Karpas-422 (cell line): ENCODE measurements at regions not wholly inside any gene's neighbourhood (a gene's known extent, or its start where the extent isn't known, plus 50 kb on each side); places are given as distances from the start of the nearest gene placed in this dataset.

ENCODE experiments used
- DNase-seq: peaks from one replicate; pipeline ENCODE4 v3.0.0-alpha.2; 2015
- H2AFZ ChIP-seq: fragments of 200-600 bp; sonication (generic); 2 replicates; pipeline ENCODE4 v1.6.1; 2014; ENCODE audit warnings: antibody characterized with exemption, low read length, mixed read lengths
- H3K27ac ChIP-seq: fragments of 200-600 bp; sonication (generic); 2 replicates; pipeline ENCODE4 v1.5.1; 2014; ENCODE audit warnings: mild to moderate bottlenecking, low read length, moderate library complexity
- H3K27me3 ChIP-seq: fragments of 200-600 bp; sonication (generic); 2 replicates; pipeline ENCODE4 v1.6.1; 2014; ENCODE audit warnings: low read length, mixed read lengths
- H3K36me3 ChIP-seq: fragments of 200-600 bp; sonication (generic); 2 replicates; pipeline ENCODE4 v1.6.1; 2014; ENCODE audit warnings: low read length, mixed read lengths; ENCODE audit not compliant: insufficient read depth
- H3K4me1 ChIP-seq: fragments of 200-600 bp; sonication (generic); 2 replicates; pipeline ENCODE4 v1.6.1; 2014; ENCODE audit warnings: mild to moderate bottlenecking, low read length, mixed read lengths
- H3K4me2 ChIP-seq: fragments of 200-600 bp; sonication (generic); 2 replicates; pipeline ENCODE4 v1.6.1; 2014; ENCODE audit warnings: low read length, low read depth, mild to moderate bottlenecking; ENCODE audit not compliant: poor library complexity, severe bottlenecking
- H3K4me3 ChIP-seq: fragments of 200-600 bp; sonication (generic); 2 replicates; pipeline ENCODE4 v1.5.1; 2014; ENCODE audit warnings: mild to moderate bottlenecking, antibody characterized with exemption, low read length, mixed read lengths
- H3K79me2 ChIP-seq: fragments of 200-600 bp; sonication (generic); 2 replicates; pipeline ENCODE4 v1.6.1; 2014; ENCODE audit warnings: mild to moderate bottlenecking, low read length, mixed read lengths
- H3K9ac ChIP-seq: fragments of 200-600 bp; sonication (generic); 2 replicates; pipeline ENCODE4 v1.6.0; 2014; ENCODE audit warnings: low read length
- H3K9me2 ChIP-seq: fragments of 200-600 bp; sonication (generic), shearing (Covaris generic); replicated peaks from 2 replicates; pipeline ENCODE4 v1.6.0; 2014; ENCODE audit warnings: mild to moderate bottlenecking, low read length, moderate library complexity; ENCODE audit not compliant: insufficient read depth
- H3K9me3 ChIP-seq: fragments of 300-700, 200-600 bp; sonication (generic); 2 replicates; pipeline ENCODE4 v1.6.1; 2014; ENCODE audit warnings: low read length, mixed read lengths
- H4K20me1 ChIP-seq: fragments of 200-600 bp; sonication (generic); 2 replicates; pipeline ENCODE4 v1.6.1; 2014; ENCODE audit warnings: mild to moderate bottlenecking, antibody characterized with exemption, low read length, low read depth; ENCODE audit not compliant: insufficient read depth

GRCh38 chr21:16307256-16307655, 577.5 kb downstream of the USP25 start:
- Histone ChIP-seq H3K27ac (no peak overlapping the region), H3K4me2 (no peak overlapping the region), H3K27me3 (no peaks in the 10 kb centered on the region), H3K36me3 (no peaks in the 10 kb centered on the region), H3K4me1 (no peaks in the 10 kb centered on the region), H4K20me1 (no peaks in the 10 kb centered on the region), H3K79me2 (no peaks in the 10 kb centered on the region), H3K9me3 (no peaks in the 10 kb centered on the region), H3K9me2 (no peaks in the 10 kb centered on the region), H2AFZ (no peak overlapping the region), H3K4me3 (no peak overlapping the region), H3K9ac (no peak overlapping the region)
- DNase-seq = no peak

- no peak overlapping the region for H3K27ac ChIP-seq
- H2AFZ ChIP-seq = no peak overlapping the region
- no peaks in the 10 kb centered on the region for H3K9me3 ChIP-seq
- H3K9ac ChIP-seq = no peak overlapping the region
- H4K20me1 ChIP-seq = no peaks in the 10 kb centered on the region
- H3K4me2 ChIP-seq = no peak overlapping the region
- no peaks in the 10 kb centered on the region for H3K36me3 ChIP-seq
- H3K79me2 ChIP-seq = no peaks in the 10 kb centered on the region
- no peaks in the 10 kb centered on the region for H3K9me2 ChIP-seq
- no peaks in the 10 kb centered on the region for H3K4me1 ChIP-seq
- no peak overlapping the region for H3K4me3 ChIP-seq
- no peaks in the 10 kb centered on the region for H3K27me3 ChIP-seq
- no peak for DNase-seq
Measured at GRCh38 chr21:16308269-16308668, 578.5 kb downstream of the USP25 start.

GRCh38 chr21:16309250-16309971, 579.6 kb downstream of the USP25 start:
- H3K4me1 ChIP-seq = no peaks in the 10 kb centered on the region

GRCh38 chr21:16310176-16310575, 580.4 kb downstream of the USP25 start:
- H2AFZ ChIP-seq = no peak overlapping the region
- H3K27ac ChIP-seq = no peak overlapping the region
- no peak overlapping the region for H3K9ac ChIP-seq
- no peaks in the 10 kb centered on the region for H3K79me2 ChIP-seq
- H3K9me2 ChIP-seq = no peaks in the 10 kb centered on the region
- H4K20me1 ChIP-seq = no peaks in the 10 kb centered on the region
- no peaks in the 10 kb centered on the region for H3K9me3 ChIP-seq
- H3K36me3 ChIP-seq = no peaks in the 10 kb centered on the region
- H3K4me3 ChIP-seq = no peak overlapping the region
- no peak overlapping the region for H3K4me2 ChIP-seq
- H3K27me3 ChIP-seq = no peaks in the 10 kb centered on the region
- no peaks in the 10 kb centered on the region for H3K4me1 ChIP-seq
- no peak for DNase-seq

More at GRCh38 chr21:16309250-16309971, 579.6 kb downstream of the USP25 start:
- Histone ChIP-seq H3K27me3 (no peaks in the 10 kb centered on the region), H3K9ac (no peak overlapping the region), H2AFZ (no peak overlapping the region), H3K4me3 (no peak overlapping the region), H3K4me2 (no peak overlapping the region), H3K9me3 (no peaks in the 10 kb centered on the region), H4K20me1 (no peaks in the 10 kb centered on the region), H3K9me2 (no peaks in the 10 kb centered on the region), H3K36me3 (no peaks in the 10 kb centered on the region), H3K79me2 (no peaks in the 10 kb centered on the region), H3K27ac (no peak overlapping the region)
- DNase-seq = no peak

GRCh38 chr21:16311229-16311628, 581.4 kb downstream of the USP25 start:
- Histone ChIP-seq H3K9me3 (no peaks in the 10 kb centered on the region), H3K4me1 (no peaks in the 10 kb centered on the region), H2AFZ (no peak overlapping the region), H3K79me2 (no peaks in the 10 kb centered on the region), H3K9ac (no peak overlapping the region), H3K36me3 (no peaks in the 10 kb centered on the region), H3K9me2 (no peaks in the 10 kb centered on the region), H3K4me2 (no peak overlapping the region), H4K20me1 (no peaks in the 10 kb centered on the region), H3K4me3 (no peak overlapping the region), H3K27me3 (no peaks in the 10 kb centered on the region), H3K27ac (no peak overlapping the region)
- DNase-seq = no peak

GRCh38 chr21:16312321-16312720, 582.5 kb downstream of the USP25 start:
- Histone ChIP-seq H3K27ac (no peak overlapping the region), H3K79me2 (no peaks in the 10 kb centered on the region), H3K36me3 (no peaks in the 10 kb centered on the region), H3K4me2 (no peak overlapping the region), H3K27me3 (no peaks in the 10 kb centered on the region), H3K9me3 (no peaks in the 10 kb centered on the region), H3K9ac (no peak overlapping the region), H3K4me1 (no peaks in the 10 kb centered on the region), H3K4me3 (no peak overlapping the region), H2AFZ (no peak overlapping the region), H4K20me1 (no peaks in the 10 kb centered on the region), H3K9me2 (no peaks in the 10 kb centered on the region)
- no peak for DNase-seq

GRCh38 chr21:16315223-16315622, 585.4 kb downstream of the USP25 start:
- Histone ChIP-seq H3K4me2 (no peak overlapping the region), H3K9ac (no peak overlapping the region), H3K4me3 (no peak overlapping the region), H3K36me3 (no peaks in the 10 kb centered on the region), H3K27ac (no peak overlapping the region), H4K20me1 (no peaks in the 10 kb centered on the region), H3K27me3 (no peaks in the 10 kb centered on the region), H3K9me3 (no peaks in the 10 kb centered on the region), H3K9me2 (no peaks in the 10 kb centered on the region), H3K79me2 (no peaks in the 10 kb centered on the region), H2AFZ (no peak overlapping the region), H3K4me1 (no peaks in the 10 kb centered on the region)
- no peak for DNase-seq

- DNase-seq = no peak
- H3K9ac ChIP-seq = no peak overlapping the region
- H3K27ac ChIP-seq = no peak overlapping the region
- H2AFZ ChIP-seq = no peak overlapping the region
- H4K20me1 ChIP-seq = no peaks in the 10 kb centered on the region
- H3K79me2 ChIP-seq = no peaks in the 10 kb centered on the region
- H3K9me3 ChIP-seq = no peaks in the 10 kb centered on the region
- H3K4me2 ChIP-seq = no peak overlapping the region
- no peaks in the 10 kb centered on the region for H3K27me3 ChIP-seq
- no peaks in the 10 kb centered on the region for H3K36me3 ChIP-seq
- no peaks in the 10 kb centered on the region for H3K4me1 ChIP-seq
- H3K4me3 ChIP-seq = no peak overlapping the region
- no peaks in the 10 kb centered on the region for H3K9me2 ChIP-seq
Measured at GRCh38 chr21:16318651-16319300, 589.0 kb downstream of the USP25 start.
